ENCODE measurements at regions not wholly inside any gene's neighbourhood (a gene's known extent, or its start where the extent isn't known, plus 50 kb on each side); places are given as distances from the start of the nearest gene placed in this dataset.

GRCh38 chrX:45955661-45956060, 589.6 kb downstream of the ZNF674 start:
- no peak for ATAC-seq (ENCODE audit: low read depth)
- Histone ChIP-seq H3K36me3 (ENCODE audit: low read depth) (no peaks in the 10 kb centered on the region), H3K4me3 (ENCODE audit: severe bottlenecking) (no peak overlapping the region), H3K4me1 (ENCODE audit: insufficient read depth, poor library complexity, severe bottlenecking) (no peaks in the 10 kb centered on the region), H3K27ac (ENCODE audit: poor library complexity, severe bottlenecking) (no peak overlapping the region), H3K9me3 (ENCODE audit: severe bottlenecking) (no peaks in the 10 kb centered on the region), H3K27me3 (ENCODE audit: insufficient read depth, poor library complexity, severe bottlenecking) (no peaks in the 10 kb centered on the region)
- TF ChIP-seq, protein P1, sequence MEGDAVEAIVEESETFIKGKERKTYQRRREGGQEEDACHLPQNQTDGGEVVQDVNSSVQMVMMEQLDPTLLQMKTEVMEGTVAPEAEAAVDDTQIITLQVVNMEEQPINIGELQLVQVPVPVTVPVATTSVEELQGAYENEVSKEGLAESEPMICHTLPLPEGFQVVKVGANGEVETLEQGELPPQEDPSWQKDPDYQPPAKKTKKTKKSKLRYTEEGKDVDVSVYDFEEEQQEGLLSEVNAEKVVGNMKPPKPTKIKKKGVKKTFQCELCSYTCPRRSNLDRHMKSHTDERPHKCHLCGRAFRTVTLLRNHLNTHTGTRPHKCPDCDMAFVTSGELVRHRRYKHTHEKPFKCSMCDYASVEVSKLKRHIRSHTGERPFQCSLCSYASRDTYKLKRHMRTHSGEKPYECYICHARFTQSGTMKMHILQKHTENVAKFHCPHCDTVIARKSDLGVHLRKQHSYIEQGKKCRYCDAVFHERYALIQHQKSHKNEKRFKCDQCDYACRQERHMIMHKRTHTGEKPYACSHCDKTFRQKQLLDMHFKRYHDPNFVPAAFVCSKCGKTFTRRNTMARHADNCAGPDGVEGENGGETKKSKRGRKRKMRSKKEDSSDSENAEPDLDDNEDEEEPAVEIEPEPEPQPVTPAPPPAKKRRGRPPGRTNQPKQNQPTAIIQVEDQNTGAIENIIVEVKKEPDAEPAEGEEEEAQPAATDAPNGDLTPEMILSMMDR (IDR thresholded peaks at IDR 0.05; ENCODE audit: poor library complexity, severe bottlenecking), result no peak
- no peak for DNase-seq (ENCODE audit: low spot score)

DNA sequence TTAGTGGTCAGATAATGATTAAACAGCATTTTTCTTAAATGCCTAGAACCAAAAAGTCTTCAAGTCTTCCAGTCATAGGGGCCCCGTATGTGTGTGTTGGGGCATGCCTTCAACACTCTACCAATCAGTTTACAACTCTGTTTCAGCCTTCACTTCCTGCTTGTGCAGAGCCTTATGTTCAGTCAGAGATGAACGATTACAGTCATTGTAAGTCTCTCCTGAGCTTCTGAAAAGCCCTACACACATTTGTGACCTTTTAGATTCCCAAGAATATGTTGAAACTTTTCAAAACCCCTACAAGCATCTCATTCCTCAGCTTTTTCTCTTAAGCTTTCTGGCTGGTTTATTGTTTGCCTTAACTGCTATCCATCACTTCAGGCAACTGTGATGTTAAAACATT, 591.2 kb downstream of the ZNF674 start:
- no peaks in the 10 kb centered on the region for H3K9me3 ChIP-seq (ENCODE audit: severe bottlenecking)
- no peak overlapping the region for H3K27ac ChIP-seq (ENCODE audit: poor library complexity, severe bottlenecking)
- no peak overlapping the region for H3K4me3 ChIP-seq (ENCODE audit: severe bottlenecking)
- ATAC-seq (ENCODE audit: low read depth) (no peak), DNase-seq (ENCODE audit: low spot score) (no peak)
- H3K36me3 ChIP-seq (ENCODE audit: low read depth), result no peaks in the 10 kb centered on the region
- no peaks in the 10 kb centered on the region for H3K27me3 ChIP-seq (ENCODE audit: insufficient read depth, poor library complexity, severe bottlenecking)
- TF ChIP-seq, protein P1 (IDR thresholded peaks at IDR 0.05; ENCODE audit: poor library complexity, severe bottlenecking), result no peak
- H3K4me1 ChIP-seq (ENCODE audit: insufficient read depth, poor library complexity, severe bottlenecking), result no peaks in the 10 kb centered on the region

DNA sequence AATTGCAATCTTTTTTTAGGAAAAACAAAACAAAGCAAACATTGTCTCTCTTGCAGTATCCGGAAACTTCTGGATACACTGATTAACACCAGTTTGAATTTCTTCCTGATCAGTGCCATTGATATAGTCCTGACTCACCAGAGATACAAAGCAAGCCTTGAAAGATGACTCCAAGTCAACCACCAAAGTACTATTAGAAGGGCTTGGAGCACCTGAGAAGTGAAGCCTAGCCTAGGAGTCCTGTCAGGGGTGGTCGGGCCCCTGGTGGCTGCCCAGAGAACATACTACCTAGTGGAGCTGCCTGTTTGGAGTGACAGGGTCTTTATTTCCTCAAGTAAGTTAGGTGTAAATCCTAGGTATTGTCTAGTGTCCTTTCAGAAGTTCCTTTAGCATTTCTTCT, 593.2 kb downstream of the ZNF674 start:
- Histone ChIP-seq H3K4me3 (ENCODE audit: severe bottlenecking) (no peak overlapping the region), H3K9me3 (ENCODE audit: severe bottlenecking) (no peaks in the 10 kb centered on the region), H3K27me3 (ENCODE audit: insufficient read depth, poor library complexity, severe bottlenecking) (no peaks in the 10 kb centered on the region), H3K36me3 (ENCODE audit: low read depth) (no peaks in the 10 kb centered on the region), H3K4me1 (ENCODE audit: insufficient read depth, poor library complexity, severe bottlenecking) (no peaks in the 10 kb centered on the region), H3K27ac (ENCODE audit: poor library complexity, severe bottlenecking) (no peak overlapping the region)
- ATAC-seq (ENCODE audit: low read depth) (no peak), DNase-seq (ENCODE audit: low spot score) (no peak)
- TF ChIP-seq, protein P1 (IDR thresholded peaks at IDR 0.05; ENCODE audit: poor library complexity, severe bottlenecking), result no peak

GRCh38 chrX:45935408-45935807, 609.8 kb downstream of the ZNF674 start:
- H3K27ac ChIP-seq (ENCODE audit: poor library complexity, severe bottlenecking), result no peak overlapping the region
- no peaks in the 10 kb centered on the region for H3K36me3 ChIP-seq (ENCODE audit: low read depth)
- H3K27me3 ChIP-seq (ENCODE audit: insufficient read depth, poor library complexity, severe bottlenecking), result no peaks in the 10 kb centered on the region
- H3K4me3 ChIP-seq (ENCODE audit: severe bottlenecking), result no peak overlapping the region
- DNase-seq (ENCODE audit: low spot score), result no peak
- ATAC-seq (ENCODE audit: low read depth), result no peak
- no peaks in the 10 kb centered on the region for H3K9me3 ChIP-seq (ENCODE audit: severe bottlenecking)
- no peaks in the 10 kb centered on the region for H3K4me1 ChIP-seq (ENCODE audit: insufficient read depth, poor library complexity, severe bottlenecking)
- TF ChIP-seq, protein P1 (IDR thresholded peaks at IDR 0.05; ENCODE audit: poor library complexity, severe bottlenecking), result no peak

- TF ChIP-seq, protein P1 (IDR thresholded peaks at IDR 0.05; ENCODE audit: poor library complexity, severe bottlenecking), result no peak
- ATAC-seq (ENCODE audit: low read depth), result no peak
- H3K9me3 ChIP-seq (ENCODE audit: severe bottlenecking), result no peaks in the 10 kb centered on the region
- H3K27ac ChIP-seq (ENCODE audit: poor library complexity, severe bottlenecking), result no peak overlapping the region
- no peaks in the 10 kb centered on the region for H3K36me3 ChIP-seq (ENCODE audit: low read depth)
- DNase-seq (ENCODE audit: low spot score), result no peak
- no peaks in the 10 kb centered on the region for H3K4me1 ChIP-seq (ENCODE audit: insufficient read depth, poor library complexity, severe bottlenecking)
- no peaks in the 10 kb centered on the region for H3K27me3 ChIP-seq (ENCODE audit: insufficient read depth, poor library complexity, severe bottlenecking)
- no peak overlapping the region for H3K4me3 ChIP-seq (ENCODE audit: severe bottlenecking)
These were observed 632.9 kb downstream of the ZNF674 start for GRCh38 chrX:45912316-45912715.

All from RWPE2 (cell line).